Eye (tissue), 1 donor: ENCODE measurements at regions not wholly inside any gene's neighbourhood (a gene's known extent, or its start where the extent isn't known, plus 50 kb on each side); places are given as distances from the start of the nearest gene placed in this dataset.
A peak's percentile ranks its signal among the peaks of the same experiment; 100 is the strongest.

Experiments
- DNase-seq: peaks from one replicate; pipeline ENCODE4 v3.0.0-alpha.2; 2015

- DNase-seq, result no peak
Observed at GRCh38 chr10:128884496-128885072, 582.5 kb upstream of the MGMT start.

- no peak for DNase-seq
Observed at GRCh38 chr10:128885573-128886555, 581.2 kb upstream of the MGMT start.

- DNase-seq, result no peak
Observed at GRCh38 chr10:128887856-128888255, 579.2 kb upstream of the MGMT start.

- DNase-seq, result no peak
Observed at GRCh38 chr10:128892005-128892404, 575.0 kb upstream of the MGMT start.

GRCh38 chr10:128894641-128895040, 572.4 kb upstream of the MGMT start:
- no peak for DNase-seq

GRCh38 chr10:128895473-128895872, 571.6 kb upstream of the MGMT start:
- no peak for DNase-seq

- peak; percentile 62 for DNase-seq
Observed at GRCh38 chr10:128896116-128896795, 570.8 kb upstream of the MGMT start.

- DNase-seq, result peak; percentile 65
Observed at GRCh38 chr10:128896963-128897362, 570.1 kb upstream of the MGMT start.

- DNase-seq, result peak; percentile 21
Observed at GRCh38 chr10:128897401-128898129, 569.5 kb upstream of the MGMT start.

- peak; percentile 13 for DNase-seq
Observed at GRCh38 chr10:128898133-128898915, 568.7 kb upstream of the MGMT start.

GRCh38 chr10:128898916-128899195, 568.2 kb upstream of the MGMT start:
- no peak for DNase-seq

- DNase-seq, result no peak
Observed at GRCh38 chr10:128900456-128900855, 566.6 kb upstream of the MGMT start.

- no peak for DNase-seq
Observed at GRCh38 chr10:128901236-128901635, 565.8 kb upstream of the MGMT start.

GRCh38 chr10:128902031-128902710, 564.9 kb upstream of the MGMT start:
- no peak for DNase-seq

- DNase-seq, result no peak
Observed at GRCh38 chr10:128907155-128907941, 559.7 kb upstream of the MGMT start.

GRCh38 chr10:128908099-128908498, 558.9 kb upstream of the MGMT start:
- peak; percentile 39 for DNase-seq

GRCh38 chr10:128908499-128908898, 558.5 kb upstream of the MGMT start:
- DNase-seq, result no peak

GRCh38 chr10:128912568-128913311, 554.3 kb upstream of the MGMT start:
- DNase-seq, result no peak

- no peak for DNase-seq
Observed at GRCh38 chr10:128914681-128915080, 552.4 kb upstream of the MGMT start.

GRCh38 chr10:128915630-128916029, 551.4 kb upstream of the MGMT start:
- no peak for DNase-seq
